K562 (cell line): ENCODE measurements at regions not wholly inside any gene's neighbourhood (a gene's known extent, or its start where the extent isn't known, plus 50 kb on each side); places are given as distances from the start of the nearest gene placed in this dataset.
A peak's percentile ranks its signal among the peaks of the same experiment; 100 is the strongest.

ENCODE experiments used
- ATAC-seq: fragments of 200-7000 bp; cut with Tn5 transposase; 3 replicates; pipeline ENCODE4 v1.9.1; 2020; ENCODE audit warnings: moderate library complexity
- BruUV-seq: library from RNA; stranded (reverse); fragments of 400-500 nt; replicated peaks from 2 replicates; lab custom pipeline; 2021; lab: Mats Ljungman, UMichigan
- CTCF ChIA-PET: fragments of 300-600 bp; formaldehyde crosslinking; extraction: SDS; loops from one replicate; lab custom pipeline; 2021; ENCODE audit warnings: low intra/inter-chr PET ratio; lab: Yijun Ruan, JAX
- POLR2A ChIA-PET: fragments of 300-600, 350-650 bp; sonication (Branson Sonifier 250); formaldehyde crosslinking; extraction: SDS; loops from one replicate; lab custom pipeline; 2021; ENCODE audit warnings: antibody characterized with exemption, inconsistent platforms; lab: Yijun Ruan, JAX
- DNase-seq, 4 experiments: peaks; one replicate each; pipeline versions ENCODE4 v3.0.0 to v3.0.0-alpha.2; 2011 to 2018; ENCODE audit warnings: low spot score in 3 of 4, mixed read lengths in 3 of 4; ENCODE audit errors: extremely low read depth in 1 of 4
- FAIRE-seq: peaks from 2 replicates; lab custom pipeline; 2011; peaks lifted over from hg19 to GRCh38; lab: Jason Lieb, UNC
- H2AFZ ChIP-seq: 2 replicates; pipeline ENCODE4 v1.6.0; 2011; ENCODE audit warnings: low read depth, low read length, control low read depth, inconsistent platforms
- H3K27ac ChIP-seq: fragments of 200-600 bp; 3 replicates; pipeline ENCODE4 v1.8.0; 2011; ENCODE audit warnings: low read depth, mild to moderate bottlenecking, control low read depth, inconsistent platforms, low read length, moderate library complexity, mixed read lengths; ENCODE audit errors: extremely low read depth
- H3K27me3 ChIP-seq, 2 experiments: fragments of 300-600 bp in 1 of 2; 2 replicates in 1 of 2; 3 replicates in 1 of 2; pipeline versions ENCODE4 v1.6.0 to v1.8.0; 2011; ENCODE audit warnings: inconsistent platforms in 2 of 2, low read length in 2 of 2, mild to moderate bottlenecking in 1 of 2, mixed read lengths in 1 of 2, moderate library complexity in 1 of 2; ENCODE audit not compliant: control insufficient read depth in 2 of 2, insufficient read depth in 2 of 2
- H3K36me3 ChIP-seq: fragments of 300-600 bp; 3 replicates; pipeline ENCODE4 v1.8.0; 2011; ENCODE audit warnings: mild to moderate bottlenecking, low read length, inconsistent platforms; ENCODE audit not compliant: control insufficient read depth, insufficient read depth
- H3K4me1 ChIP-seq, 2 experiments: fragments of 200-600 bp in 1 of 2; replicated peaks in 1 of 2; 2 replicates in 1 of 2; 3 replicates in 1 of 2; pipeline versions ENCODE4 v1.5.1 to v1.8.0; 2011; ENCODE audit warnings: inconsistent platforms in 2 of 2, low read length in 2 of 2, mild to moderate bottlenecking in 1 of 2, mixed read lengths in 1 of 2, moderate library complexity in 1 of 2; ENCODE audit not compliant: control insufficient read depth in 2 of 2, insufficient read depth in 2 of 2
- H3K4me2 ChIP-seq: 2 replicates; pipeline ENCODE4 v1.6.1; 2011; ENCODE audit warnings: low read length, control low read depth, inconsistent platforms, mixed read lengths; ENCODE audit not compliant: insufficient read depth
- H3K4me3 ChIP-seq: fragments of 200-600 bp; sonication (generic), shearing (Covaris generic); 2 replicates; pipeline ENCODE4 v1.5.1; 2016; ENCODE audit warnings: control low read depth, inconsistent platforms
- H3K79me2 ChIP-seq: fragments of 200-600 bp; 3 replicates; pipeline ENCODE4 v1.8.0; 2011; ENCODE audit warnings: low read length, inconsistent platforms; ENCODE audit not compliant: control insufficient read depth, insufficient read depth
- H3K9ac ChIP-seq, 2 experiments: 2 replicates each; pipeline versions ENCODE4 v1.6.0 to v1.6.1; 2011; ENCODE audit warnings: low read depth in 2 of 2, low read length in 2 of 2, control low read depth in 1 of 2, inconsistent platforms in 1 of 2, mild to moderate bottlenecking in 1 of 2, mixed read lengths in 1 of 2; ENCODE audit not compliant: insufficient read depth in 1 of 2
- H3K9me1 ChIP-seq: one replicate; pipeline ENCODE4 v1.6.0; 2011; ENCODE audit warnings: inconsistent platforms, mild to moderate bottlenecking, low read length, moderate library complexity; ENCODE audit not compliant: control insufficient read depth, insufficient read depth
- H3K9me3 ChIP-seq: replicated peaks from 2 replicates; pipeline ENCODE4 v1.5.1; 2011; ENCODE audit warnings: low read depth, low read length, inconsistent platforms; ENCODE audit not compliant: control insufficient read depth, insufficient read depth
- H4K20me1 ChIP-seq: replicated peaks from 2 replicates; pipeline ENCODE4 v1.6.1; 2011; ENCODE audit warnings: low read length, inconsistent platforms, mixed read lengths; ENCODE audit not compliant: control insufficient read depth, insufficient read depth
- CREBBP ChIP-seq: IDR thresholded peaks from one replicate; pipeline ENCODE4 v1.6.1; 2012; ENCODE audit warnings: low read depth, mild to moderate bottlenecking, control low read depth, inconsistent platforms, low read length
- ESRRA ChIP-seq: fragments of 450-650 bp; IDR thresholded peaks from 2 replicates; pipeline ENCODE4 v1.6.1; 2014; ENCODE audit warnings: low read depth, mild to moderate bottlenecking, moderate library complexity, borderline replicate concordance
- HSF4 ChIP-seq: fragments of 250-450 bp; sonication (Bioruptor Pico); IDR thresholded peaks from 2 replicates; pipeline ENCODE4 v2.1.2; 2022; ENCODE audit warnings: mild to moderate bottlenecking, moderate library complexity, borderline replicate concordance
- RAD51 ChIP-seq: fragments of 450-650 bp; IDR thresholded peaks from 2 replicates; pipeline ENCODE4 v1.7.1; 2016; ENCODE audit warnings: low read depth, mild to moderate bottlenecking, borderline replicate concordance
- WGBS: fragments of 100-300 bp; shearing (Covaris generic); methylation state at CpG from one replicate; pipeline ENCODE4 v1.1.6; 2016; ENCODE audit warnings: low coverage, mixed read lengths; ENCODE audit not compliant: insufficient coverage; ENCODE audit errors: missing lambda C conversion rate; 5-methylcytosine and 5-hydroxymethylcytosine counted together
- in situ Hi-C: fragments of 300-500 bp; cut with MboI; formaldehyde crosslinking; loops from 4 replicates; pipeline ENCODE4 v1.15.0; 2018; ENCODE audit warnings: inconsistent platforms, mixed read lengths
- intact Hi-C: fragments of 100-400 bp; cut with micrococcal nuclease; formaldehyde crosslinking; loops from 2 replicates; pipeline ENCODE4 v1.14.2; 2022
- TF ChIP-seq, protein P1 (sequence below): fragments of 450-650 bp; formaldehyde crosslinking; IDR thresholded peaks from 2 replicates; pipeline ENCODE4 v1.4.0; 2020; ENCODE audit warnings: mild to moderate bottlenecking, mixed read lengths

DNA sequence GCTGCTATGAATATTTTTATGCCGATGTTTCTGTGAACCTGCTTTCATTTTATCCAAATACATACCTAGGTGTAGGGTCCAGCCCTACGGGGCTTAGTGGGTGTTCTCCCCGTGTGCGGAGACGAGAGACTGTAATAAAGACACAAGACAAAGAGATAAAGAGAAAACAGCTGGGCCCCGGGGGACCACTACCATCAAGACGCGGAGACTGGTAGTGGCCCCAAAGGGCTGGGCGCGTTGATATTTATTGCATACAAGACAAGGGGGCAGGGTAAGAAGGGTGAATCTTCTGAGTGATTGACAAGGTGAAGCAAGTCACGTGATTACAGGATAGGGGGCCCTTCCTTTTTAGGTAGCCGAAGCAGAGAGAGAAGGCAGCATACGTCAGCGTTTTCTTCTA is 920.1 kb downstream of the BRD1 start:
- H3K4me1 ChIP-seq, result no peaks in the 10 kb centered on the region
- ChIA-PET POLR2A (no interaction called here), CTCF (no interaction called here)
- in situ Hi-C loops (no loop called here), intact Hi-C loops (no loop called here)
- no peak for TF ChIP-seq ESRRA
- TF ChIP-seq, protein P1, sequence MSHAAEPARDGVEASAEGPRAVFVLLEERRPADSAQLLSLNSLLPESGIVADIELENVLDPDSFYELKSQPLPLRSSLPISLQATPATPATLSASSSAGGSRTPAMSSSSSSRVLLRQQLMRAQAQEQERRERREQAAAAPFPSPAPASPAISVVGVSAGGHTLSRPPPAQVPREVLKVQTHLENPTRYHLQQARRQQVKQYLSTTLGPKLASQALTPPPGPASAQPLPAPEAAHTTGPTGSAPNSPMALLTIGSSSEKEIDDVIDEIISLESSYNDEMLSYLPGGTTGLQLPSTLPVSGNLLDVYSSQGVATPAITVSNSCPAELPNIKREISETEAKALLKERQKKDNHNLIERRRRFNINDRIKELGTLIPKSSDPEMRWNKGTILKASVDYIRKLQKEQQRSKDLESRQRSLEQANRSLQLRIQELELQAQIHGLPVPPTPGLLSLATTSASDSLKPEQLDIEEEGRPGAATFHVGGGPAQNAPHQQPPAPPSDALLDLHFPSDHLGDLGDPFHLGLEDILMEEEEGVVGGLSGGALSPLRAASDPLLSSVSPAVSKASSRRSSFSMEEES (CRISPR knock-in tag), result peak; percentile 46
- no peak for TF ChIP-seq CREBBP
- TF ChIP-seq RAD51, result 0 out of 2 replicates have a peak, but pooled peaks have one; percentile 29
- no peak for TF ChIP-seq HSF4 (CRISPR knock-in tag)
- WGBS, result 4% methylated on average over 11 of the region's 14 CpGs
- H3K27me3 ChIP-seq, result peaks cover 0 to 4% of the 10 kb centered on the region in 2 experiments; a peak in 2 of 5 replicates
- BruUV-seq, result no TSS peak
- H3K9me3 ChIP-seq, result no peaks in the 10 kb centered on the region
- no peak overlapping the region for H3K4me3 ChIP-seq
- H4K20me1 ChIP-seq, result no peaks in the 10 kb centered on the region
- no peaks in the 10 kb centered on the region for H3K36me3 ChIP-seq
- no peak for ATAC-seq
- no peak overlapping the region for H3K4me2 ChIP-seq
- no peak overlapping the region for H3K9ac ChIP-seq
- no peaks in the 10 kb centered on the region for H3K9me1 ChIP-seq
- FAIRE-seq, result no peak
- H2AFZ ChIP-seq, result no peak overlapping the region
- H3K27ac ChIP-seq, result no peak overlapping the region
- H3K79me2 ChIP-seq, result no peaks in the 10 kb centered on the region
- no peak for DNase-seq
